ENCODE measurements at regions not wholly inside any gene's neighbourhood (a gene's known extent, or its start where the extent isn't known, plus 50 kb on each side); places are given as distances from the start of the nearest gene placed in this dataset.
"Not testable (repeated sequence)": the region's sequence is repeated elsewhere in the genome, so short reads cannot be mapped to it uniquely, and the experiment has no call there.

- no peak for TF ChIP-seq ZFX (IDR thresholded peaks at IDR 0.05; ENCODE audit: borderline replicate concordance)
- no peak for TF ChIP-seq CTCF (IDR thresholded peaks at IDR 0.05)
- no peak overlapping the region for H3K27ac ChIP-seq
Measured at GRCh38 chr16:16996827-16997226, 473.9 kb downstream of the XYLT1 start.

GRCh38 chr16:16997349-16997748 lies 473.4 kb downstream of the XYLT1 start:
- H3K27ac ChIP-seq = no peak overlapping the region
- TF ChIP-seq CTCF (IDR thresholded peaks at IDR 0.05) = no peak
- TF ChIP-seq ZFX (IDR thresholded peaks at IDR 0.05; ENCODE audit: borderline replicate concordance) = no peak

GRCh38 chr16:17001471-17001870 lies 469.3 kb downstream of the XYLT1 start:
- TF ChIP-seq CTCF (IDR thresholded peaks at IDR 0.05) (no peak), ZFX (IDR thresholded peaks at IDR 0.05; ENCODE audit: borderline replicate concordance) (no peak)
- H3K27ac ChIP-seq = no peak overlapping the region

DNA sequence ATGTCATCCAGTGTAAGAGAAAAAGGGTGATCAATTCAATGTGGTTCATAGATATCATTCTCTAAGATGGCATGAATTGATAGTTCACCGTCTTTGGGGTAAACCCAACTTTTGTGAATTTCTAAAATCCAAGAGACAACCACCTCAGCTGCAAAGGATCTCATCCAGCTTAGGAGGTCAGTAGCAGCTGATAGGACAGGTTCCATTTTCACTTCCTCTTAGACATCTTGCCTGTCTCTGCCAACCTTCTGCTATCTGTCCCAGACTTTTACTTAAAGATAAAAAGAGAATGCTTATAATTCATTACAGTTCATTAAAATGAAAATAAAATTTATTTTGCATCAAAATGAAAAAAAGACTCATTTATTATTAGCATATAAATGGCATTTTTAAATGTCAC lies 468.2 kb downstream of the XYLT1 start:
- no peak for TF ChIP-seq ZFX (IDR thresholded peaks at IDR 0.05; ENCODE audit: borderline replicate concordance)
- TF ChIP-seq CTCF (IDR thresholded peaks at IDR 0.05) = no peak
- H3K27ac ChIP-seq = no peak overlapping the region

DNA sequence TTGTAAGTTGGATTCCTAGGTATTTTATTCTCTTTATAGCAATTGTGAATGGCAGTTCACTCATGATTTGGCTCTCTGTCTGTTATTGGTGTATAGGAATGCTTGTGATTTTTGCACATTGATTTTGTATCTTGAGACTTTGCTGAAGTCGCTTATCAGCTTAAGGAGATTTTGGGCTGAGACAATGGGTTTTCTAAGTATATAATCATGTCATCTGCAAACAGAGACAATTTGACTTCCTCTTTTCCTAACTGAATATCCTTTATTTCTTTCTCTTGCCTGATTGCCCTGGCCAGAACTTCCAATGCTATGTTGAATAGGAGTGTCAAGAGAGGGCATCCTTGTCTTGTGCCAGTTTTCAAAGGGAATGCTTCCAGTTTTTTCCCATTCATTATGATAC lies 464.8 kb downstream of the XYLT1 start:
- H3K27ac ChIP-seq = not testable (repeated sequence)

- TF ChIP-seq CTCF (IDR thresholded peaks at IDR 0.05) (no peak), ZFX (IDR thresholded peaks at IDR 0.05; ENCODE audit: borderline replicate concordance) (no peak)
- H3K27ac ChIP-seq = no peak overlapping the region
Measured at GRCh38 chr16:17011712-17012111, 459.0 kb downstream of the XYLT1 start.

- H3K27ac ChIP-seq = no peak overlapping the region
- no peak for TF ChIP-seq CTCF (IDR thresholded peaks at IDR 0.05)
- TF ChIP-seq ZFX (IDR thresholded peaks at IDR 0.05; ENCODE audit: borderline replicate concordance) = no peak
Measured at GRCh38 chr16:17013038-17013437, 457.7 kb downstream of the XYLT1 start.

- no peak overlapping the region for H3K27ac ChIP-seq
- no peak for TF ChIP-seq CTCF (IDR thresholded peaks at IDR 0.05)
- no peak for TF ChIP-seq ZFX (IDR thresholded peaks at IDR 0.05; ENCODE audit: borderline replicate concordance)
Measured at GRCh38 chr16:17014484-17015121, 456.2 kb downstream of the XYLT1 start.
